ENCODE measurements at regions not wholly inside any gene's neighbourhood (a gene's known extent, or its start where the extent isn't known, plus 50 kb on each side); places are given as distances from the start of the nearest gene placed in this dataset.

DNA sequence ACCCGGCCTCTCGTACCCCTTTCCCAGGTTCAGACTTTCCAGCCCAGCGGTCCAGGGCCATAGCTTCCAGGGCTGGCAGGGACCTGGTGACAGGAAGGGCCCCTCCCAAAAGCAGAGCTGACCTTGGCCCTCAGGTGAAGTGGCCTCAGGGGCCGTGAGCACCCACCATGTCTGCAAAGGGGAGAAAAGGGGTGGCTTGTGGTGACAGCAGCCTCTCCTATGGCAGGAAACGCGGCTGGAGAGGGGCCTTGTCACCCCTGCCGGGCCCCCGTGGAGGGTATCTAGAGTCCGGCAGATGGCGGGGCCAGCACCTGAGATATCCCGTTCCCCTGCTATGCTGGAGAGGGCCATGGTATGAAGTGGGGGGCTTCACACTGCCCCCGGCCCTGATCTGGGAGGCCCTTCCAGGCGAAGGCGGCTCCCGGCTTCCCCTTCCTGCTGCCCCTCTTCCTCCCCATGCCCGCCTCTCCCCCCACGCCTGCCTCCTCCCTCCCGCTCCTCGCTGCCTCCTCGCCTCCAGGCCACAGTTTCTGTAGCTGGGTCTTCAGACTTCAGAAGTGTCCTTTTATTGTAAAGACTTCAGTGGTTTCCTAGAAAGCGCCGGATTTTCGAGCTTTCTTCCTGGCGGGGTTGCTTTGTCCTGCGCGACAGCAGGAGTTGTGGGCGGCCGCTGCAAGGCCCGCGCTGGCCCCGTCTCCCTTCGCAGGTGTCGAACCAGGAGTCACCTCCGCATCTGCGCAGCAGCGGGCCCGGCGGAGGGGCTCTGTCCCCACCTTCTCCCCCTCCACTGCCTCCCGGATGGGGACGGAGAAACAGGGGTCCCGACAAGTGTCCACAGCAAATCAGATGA lies 240.5 kb upstream of the MYT1L start:
- Histone ChIP-seq H3K9me3 (replicated peaks; ENCODE audit: insufficient read depth, low read length) (no peaks in the 10 kb centered on the region), H3K4me3 (ENCODE audit: low read length) (no peak overlapping the region), H2AFZ (ENCODE audit: low read length) (no peak overlapping the region), H3F3A (ENCODE audit: insufficient read depth, low read length) (no peaks in the 10 kb centered on the region), H3K27me3 (replicated peaks; ENCODE audit: insufficient read depth, low read length) (no peaks in the 10 kb centered on the region), H3K9me2 (replicated peaks; ENCODE audit: insufficient read depth, low read length) (no peaks in the 10 kb centered on the region), H3K36me3 (replicated peaks; ENCODE audit: insufficient read depth, low read length) (no peaks in the 10 kb centered on the region), H3K27ac (ENCODE audit: low read length) (no peak overlapping the region), H3K79me2 (ENCODE audit: low read length) (no peaks in the 10 kb centered on the region), H3K9ac (ENCODE audit: low read length) (no peak overlapping the region), H3K4me2 (ENCODE audit: low read depth, low read length) (no peak overlapping the region), H4K20me1 (ENCODE audit: insufficient read depth, low read length) (no peaks in the 10 kb centered on the region), H3K4me1 (ENCODE audit: low read length) (no peaks in the 10 kb centered on the region)
- no peak for DNase-seq
- TF ChIP-seq EZH2phosphoT487 (IDR thresholded peaks at IDR 0.05; ENCODE audit: low read length) (no peak), EZH2 (optimal IDR thresholded peaks at IDR 0.05; ENCODE audit: low read depth, low read length) (no peak)
- TF ChIP-seq, protein P1, sequence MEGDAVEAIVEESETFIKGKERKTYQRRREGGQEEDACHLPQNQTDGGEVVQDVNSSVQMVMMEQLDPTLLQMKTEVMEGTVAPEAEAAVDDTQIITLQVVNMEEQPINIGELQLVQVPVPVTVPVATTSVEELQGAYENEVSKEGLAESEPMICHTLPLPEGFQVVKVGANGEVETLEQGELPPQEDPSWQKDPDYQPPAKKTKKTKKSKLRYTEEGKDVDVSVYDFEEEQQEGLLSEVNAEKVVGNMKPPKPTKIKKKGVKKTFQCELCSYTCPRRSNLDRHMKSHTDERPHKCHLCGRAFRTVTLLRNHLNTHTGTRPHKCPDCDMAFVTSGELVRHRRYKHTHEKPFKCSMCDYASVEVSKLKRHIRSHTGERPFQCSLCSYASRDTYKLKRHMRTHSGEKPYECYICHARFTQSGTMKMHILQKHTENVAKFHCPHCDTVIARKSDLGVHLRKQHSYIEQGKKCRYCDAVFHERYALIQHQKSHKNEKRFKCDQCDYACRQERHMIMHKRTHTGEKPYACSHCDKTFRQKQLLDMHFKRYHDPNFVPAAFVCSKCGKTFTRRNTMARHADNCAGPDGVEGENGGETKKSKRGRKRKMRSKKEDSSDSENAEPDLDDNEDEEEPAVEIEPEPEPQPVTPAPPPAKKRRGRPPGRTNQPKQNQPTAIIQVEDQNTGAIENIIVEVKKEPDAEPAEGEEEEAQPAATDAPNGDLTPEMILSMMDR (IDR thresholded peaks at IDR 0.05; ENCODE audit: low read length): no peak

DNA sequence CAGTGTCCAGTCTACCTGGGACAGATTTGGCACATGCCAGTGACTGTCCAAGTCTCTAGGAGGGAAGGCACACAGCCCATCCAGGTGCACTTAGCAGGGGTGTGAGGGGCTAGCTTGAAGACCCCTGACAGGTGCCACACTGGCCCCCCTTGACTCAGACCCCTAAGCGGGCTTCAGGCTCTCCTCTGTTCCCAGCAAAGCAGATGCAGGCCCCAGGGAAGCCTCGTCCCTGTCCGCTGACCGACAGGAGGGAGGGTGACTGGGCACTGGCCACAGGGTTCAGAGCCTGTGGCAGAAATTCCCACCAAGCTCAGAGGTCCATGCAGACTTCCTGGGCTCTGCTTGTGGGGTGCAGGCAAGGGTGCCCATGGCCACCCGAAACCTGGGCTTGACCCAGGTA lies 239.8 kb upstream of the MYT1L start:
- Histone ChIP-seq H3K27me3 (replicated peaks; ENCODE audit: insufficient read depth, low read length) (no peaks in the 10 kb centered on the region), H3F3A (ENCODE audit: insufficient read depth, low read length) (no peaks in the 10 kb centered on the region), H3K27ac (ENCODE audit: low read length) (no peak overlapping the region), H4K20me1 (ENCODE audit: insufficient read depth, low read length) (no peaks in the 10 kb centered on the region), H2AFZ (ENCODE audit: low read length) (no peak overlapping the region), H3K9ac (ENCODE audit: low read length) (no peak overlapping the region), H3K9me2 (replicated peaks; ENCODE audit: insufficient read depth, low read length) (no peaks in the 10 kb centered on the region), H3K36me3 (replicated peaks; ENCODE audit: insufficient read depth, low read length) (no peaks in the 10 kb centered on the region), H3K79me2 (ENCODE audit: low read length) (no peaks in the 10 kb centered on the region), H3K4me2 (ENCODE audit: low read depth, low read length) (no peak overlapping the region), H3K4me1 (ENCODE audit: low read length) (no peaks in the 10 kb centered on the region), H3K4me3 (ENCODE audit: low read length) (no peak overlapping the region), H3K9me3 (replicated peaks; ENCODE audit: insufficient read depth, low read length) (no peaks in the 10 kb centered on the region)
- DNase-seq: no peak
- TF ChIP-seq EZH2 (optimal IDR thresholded peaks at IDR 0.05; ENCODE audit: low read depth, low read length): no peak
- TF ChIP-seq, protein P1 (IDR thresholded peaks at IDR 0.05; ENCODE audit: low read length): no peak
- no peak for TF ChIP-seq EZH2phosphoT487 (IDR thresholded peaks at IDR 0.05; ENCODE audit: low read length)

DNA sequence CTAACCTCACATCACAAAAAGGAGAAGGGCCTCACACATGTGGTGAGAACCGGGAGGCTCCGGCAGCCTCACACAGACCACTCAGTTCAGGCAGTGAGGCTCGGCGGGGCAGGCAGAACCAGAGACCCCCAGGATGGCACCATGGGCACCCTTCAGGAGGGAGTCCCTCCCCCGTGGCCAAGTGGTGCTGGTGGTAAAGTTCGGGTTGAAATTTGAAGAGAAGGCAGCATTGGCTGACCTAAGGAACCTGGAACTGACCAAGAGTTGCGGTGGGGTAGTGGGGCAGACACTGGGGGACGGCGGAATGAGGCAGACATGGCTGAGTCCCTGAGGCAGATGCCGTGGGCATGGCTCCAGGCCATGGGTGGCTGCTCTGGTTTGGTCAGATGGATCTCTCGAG lies 239.3 kb upstream of the MYT1L start:
- TF ChIP-seq, protein P1 (IDR thresholded peaks at IDR 0.05; ENCODE audit: low read length): no peak
- TF ChIP-seq EZH2 (optimal IDR thresholded peaks at IDR 0.05; ENCODE audit: low read depth, low read length) (no peak), EZH2phosphoT487 (IDR thresholded peaks at IDR 0.05; ENCODE audit: low read length) (no peak)
- no peak overlapping the region for H3K27ac ChIP-seq (ENCODE audit: low read length)
- H3K27me3 ChIP-seq (replicated peaks; ENCODE audit: insufficient read depth, low read length): no peaks in the 10 kb centered on the region
- no peaks in the 10 kb centered on the region for H3K9me3 ChIP-seq (replicated peaks; ENCODE audit: insufficient read depth, low read length)
- no peak for DNase-seq
- no peak overlapping the region for H3K4me2 ChIP-seq (ENCODE audit: low read depth, low read length)
- H3F3A ChIP-seq (ENCODE audit: insufficient read depth, low read length): no peaks in the 10 kb centered on the region
- H2AFZ ChIP-seq (ENCODE audit: low read length): no peak overlapping the region
- no peaks in the 10 kb centered on the region for H3K79me2 ChIP-seq (ENCODE audit: low read length)
- no peaks in the 10 kb centered on the region for H3K36me3 ChIP-seq (replicated peaks; ENCODE audit: insufficient read depth, low read length)
- no peaks in the 10 kb centered on the region for H3K4me1 ChIP-seq (ENCODE audit: low read length)
- H4K20me1 ChIP-seq (ENCODE audit: insufficient read depth, low read length): no peaks in the 10 kb centered on the region
- H3K9ac ChIP-seq (ENCODE audit: low read length): no peak overlapping the region
- no peak overlapping the region for H3K4me3 ChIP-seq (ENCODE audit: low read length)
- H3K9me2 ChIP-seq (replicated peaks; ENCODE audit: insufficient read depth, low read length): no peaks in the 10 kb centered on the region

Measured in MM.1S (cell line).